Psoas muscle (tissue), 7 donors: ENCODE measurements at regions not wholly inside any gene's neighbourhood (a gene's known extent, or its start where the extent isn't known, plus 50 kb on each side); places are given as distances from the start of the nearest gene placed in this dataset.
"Not testable (repeated sequence)": the region's sequence is repeated elsewhere in the genome, so short reads cannot be mapped to it uniquely, and the experiment has no call there.

Experiments
- ATAC-seq, 4 donors: fragments of 200-7000 bp; cut with Tn5 transposase; one replicate each; pipeline ENCODE4 v1.9.1; 2020; ENCODE audit warnings: moderate library complexity in 3 of 4, mild to moderate bottlenecking in 2 of 4
- DNase-seq, 2 donors: peaks; one replicate each; pipeline ENCODE4 v3.0.0-alpha.2; 2020
- H3K27ac ChIP-seq: fragments of 200-600 bp; one replicate; pipeline ENCODE4 v1.8.0; 2022
- H3K27me3 ChIP-seq, 3 donors: fragments of 200-600 bp in 1 of 3; one replicate each; pipeline versions ENCODE4 v1.6.1 to v1.8.0; 2013 to 2022; ENCODE audit warnings: low read length in 2 of 3, mild to moderate bottlenecking in 2 of 3, moderate library complexity in 1 of 3; ENCODE audit not compliant: insufficient read depth in 3 of 3
- H3K36me3 ChIP-seq, 2 donors: fragments of 200-600 bp in 1 of 2; one replicate each; pipeline versions ENCODE4 v1.6.1 to v1.8.0; 2013 to 2022; ENCODE audit warnings: low read depth in 1 of 2, mild to moderate bottlenecking in 1 of 2, moderate library complexity in 1 of 2; ENCODE audit not compliant: insufficient read depth in 1 of 2
- H3K4me1 ChIP-seq: fragments of 200-600 bp; one replicate; pipeline ENCODE4 v1.8.0; 2022
- H3K4me3 ChIP-seq: fragments of 200-600 bp; one replicate; pipeline ENCODE4 v1.8.0; 2022; ENCODE audit warnings: mild to moderate bottlenecking
- H3K9me3 ChIP-seq: fragments of 200-600 bp; one replicate; pipeline ENCODE4 v1.8.0; 2022
- CTCF ChIP-seq: fragments of 200-600 bp; IDR thresholded peaks from one replicate; pipeline ENCODE4 v1.8.0; 2022; ENCODE audit warnings: antibody characterized with exemption
- WGBS, 3 donors: extraction: QIAGEN DNeasy Blood & Tissue Kit; methylation state at CpG; one replicate each; pipeline versions ENCODE4 v1.1.6 to v1.1.7; 2013; 5-methylcytosine and 5-hydroxymethylcytosine counted together
- intact Hi-C, 2 donors: fragments of 100-400 bp; cut with DNase I; formaldehyde crosslinking; loops; one replicate each; pipeline versions ENCODE4 v1.11.0 to v1.14.2; 2022
- donor health status: healthy with polysubstance abuse.
- donor health status: DM: no; HTN: no; CAD: no; lungs with moderate emphysema.
- donor health status: Bipolar disorder and iron deficiency.
- donor health status: healthy.
- donor health status: DM: yes; HTN: yes; CAD: no.
- donor health status: DM: no; HTN: no; CAD: no.
- donor health status: DM: yes; HTN: yes; CAD: no.

GRCh38 chr5:124494540-124495116, 251.8 kb downstream of the ZNF608 start:
- no peak overlapping the region for H3K27ac ChIP-seq
- H3K9me3 ChIP-seq, result no peaks in the 10 kb centered on the region
- no peak for ATAC-seq
- no peak for DNase-seq
- H3K27me3 ChIP-seq, result no peaks in the 10 kb centered on the region
- H3K36me3 ChIP-seq, result no peaks in the 10 kb centered on the region
- no peaks in the 10 kb centered on the region for H3K4me1 ChIP-seq
- no peak overlapping the region for H3K4me3 ChIP-seq
- TF ChIP-seq CTCF, result no peak
- intact Hi-C loops, result no loop called here
- WGBS, 3 donors, result 87 to 95% (median 94%) methylated on average over 2 of the region's 2 CpGs

- no peaks in the 10 kb centered on the region for H3K36me3 ChIP-seq
- H3K27ac ChIP-seq, result no peak overlapping the region
- H3K9me3 ChIP-seq, result peaks cover 4% of the 10 kb centered on the region
- H3K4me3 ChIP-seq, result no peak overlapping the region
- TF ChIP-seq CTCF, result no peak
- no peaks in the 10 kb centered on the region for H3K4me1 ChIP-seq
- H3K27me3 ChIP-seq, result no peaks in the 10 kb centered on the region
- WGBS, 3 donors, result 81 to 85% (median 82%) methylated on average over 13 of the region's 13 CpGs
- DNase-seq, result no peak
- ATAC-seq, result no peak
- intact Hi-C loops, result no loop called here
Measured at GRCh38 chr5:124492444-124493224, 253.8 kb downstream of the ZNF608 start.

- H3K4me1 ChIP-seq, H3K9me3 ChIP-seq, intact Hi-C loops, ATAC-seq, H3K27ac ChIP-seq, DNase-seq, H3K4me3 ChIP-seq, H3K36me3 ChIP-seq, H3K27me3 ChIP-seq: not testable (repeated sequence)
- WGBS, 3 donors, result 96 to 100% (median 98%) methylated on average over 2 of the region's 2 CpGs
Measured at GRCh38 chr5:124490315-124490714, 256.1 kb downstream of the ZNF608 start.

GRCh38 chr5:124481419-124481818, 265.0 kb downstream of the ZNF608 start:
- ATAC-seq (no peak), DNase-seq (no peak)
- H3K36me3 ChIP-seq, result no peaks in the 10 kb centered on the region
- intact Hi-C loops, result no loop called here
- no peak for TF ChIP-seq CTCF
- no peak overlapping the region for H3K27ac ChIP-seq
- no peaks in the 10 kb centered on the region for H3K4me1 ChIP-seq
- no peaks in the 10 kb centered on the region for H3K9me3 ChIP-seq
- WGBS, 3 donors, result 77 to 87% (median 82%) methylated on average over 4 of the region's 4 CpGs
- H3K4me3 ChIP-seq, result no peak overlapping the region
- H3K27me3 ChIP-seq, result no peaks in the 10 kb centered on the region

- Histone ChIP-seq H3K4me1 (no peaks in the 10 kb centered on the region), H3K36me3 (no peaks in the 10 kb centered on the region), H3K4me3 (no peak overlapping the region), H3K27me3 (no peaks in the 10 kb centered on the region), H3K9me3 (no peaks in the 10 kb centered on the region), H3K27ac (no peak overlapping the region)
- ATAC-seq (no peak), DNase-seq (no peak)
- 78 to 88% (median 80%) methylated on average over 5 of the region's 5 CpGs for WGBS, 3 donors
- intact Hi-C loops, result no loop called here
- no peak for TF ChIP-seq CTCF
Measured at GRCh38 chr5:124480964-124481363, 265.5 kb downstream of the ZNF608 start.
